GM19372 (cell line): ENCODE measurements at regions not wholly inside any gene's neighbourhood (a gene's known extent, or its start where the extent isn't known, plus 50 kb on each side); places are given as distances from the start of the nearest gene placed in this dataset.

Source experiments
- ATAC-seq: cut with Tn5 transposase; IDR thresholded peaks from one replicate; pipeline ENCODE4 v1.9.1; 2021; ENCODE audit warnings: mild to moderate bottlenecking, low read depth, moderate library complexity; ENCODE audit not compliant: unreplicated experiment

DNA sequence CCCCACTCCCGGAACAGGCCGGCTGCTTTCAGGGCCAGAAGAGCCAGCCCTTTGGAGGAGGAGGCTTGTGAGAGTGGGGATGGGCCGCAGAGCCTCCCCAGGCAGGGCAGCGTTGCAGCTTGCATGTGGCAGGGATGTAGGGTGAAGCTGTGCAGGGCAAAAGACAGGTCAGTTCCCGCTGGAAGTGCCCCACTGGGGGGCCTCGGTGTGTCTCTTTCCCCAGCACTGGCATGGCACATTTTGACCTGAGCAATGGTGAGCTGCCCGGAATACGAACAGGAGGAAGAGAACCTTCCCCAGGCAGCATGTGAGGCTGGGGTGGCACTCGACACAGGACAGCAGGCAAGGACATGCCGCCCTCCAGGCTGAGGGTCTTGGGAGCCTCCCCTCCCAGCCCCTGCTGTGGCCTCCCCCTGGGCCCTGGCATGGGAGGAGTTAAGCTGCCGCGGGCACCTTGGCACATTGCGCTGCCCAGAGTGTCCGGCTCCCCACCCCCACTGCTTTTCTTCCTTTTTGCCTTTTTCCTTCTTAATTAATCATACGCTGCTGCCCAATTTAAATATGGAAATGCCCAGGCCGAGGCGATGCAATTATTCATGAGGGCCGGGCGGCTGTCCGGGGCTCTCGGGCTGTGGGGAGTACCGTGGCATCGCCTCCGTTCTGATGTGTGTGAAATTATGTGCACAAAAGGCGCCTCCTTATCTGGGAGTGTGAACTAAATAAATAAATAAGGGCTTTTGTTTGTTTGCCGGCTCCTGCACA lies 76.0 kb upstream of the WNT7B start:
- ATAC-seq, result no peak

DNA sequence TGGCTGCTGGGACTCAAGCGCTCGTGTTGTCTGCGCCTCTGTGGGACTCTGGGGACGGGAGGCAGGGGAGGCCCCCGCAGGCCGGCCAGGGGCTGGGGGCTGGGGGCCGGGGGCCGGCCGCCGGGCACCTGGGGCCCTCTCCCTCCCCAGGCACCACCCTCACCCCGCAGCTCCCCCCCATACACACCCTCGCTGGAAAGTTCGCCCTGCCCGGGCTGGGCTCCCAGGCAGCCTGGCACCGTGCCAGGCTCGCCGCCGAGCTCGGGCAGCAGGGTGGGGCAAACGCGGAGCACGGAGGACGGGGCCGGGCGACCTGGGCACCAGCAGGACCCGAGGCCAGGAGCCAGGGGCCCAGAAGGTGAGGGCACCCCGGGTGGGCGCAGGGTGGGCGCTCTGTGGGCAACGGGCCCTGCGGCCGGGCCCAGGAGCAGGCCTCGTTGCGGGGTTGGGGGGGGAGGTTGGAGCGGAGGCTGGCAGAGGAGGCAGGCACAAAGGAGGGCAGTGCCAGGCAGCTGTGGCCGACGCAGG lies 76.7 kb upstream of the WNT7B start:
- no peak for ATAC-seq

DNA sequence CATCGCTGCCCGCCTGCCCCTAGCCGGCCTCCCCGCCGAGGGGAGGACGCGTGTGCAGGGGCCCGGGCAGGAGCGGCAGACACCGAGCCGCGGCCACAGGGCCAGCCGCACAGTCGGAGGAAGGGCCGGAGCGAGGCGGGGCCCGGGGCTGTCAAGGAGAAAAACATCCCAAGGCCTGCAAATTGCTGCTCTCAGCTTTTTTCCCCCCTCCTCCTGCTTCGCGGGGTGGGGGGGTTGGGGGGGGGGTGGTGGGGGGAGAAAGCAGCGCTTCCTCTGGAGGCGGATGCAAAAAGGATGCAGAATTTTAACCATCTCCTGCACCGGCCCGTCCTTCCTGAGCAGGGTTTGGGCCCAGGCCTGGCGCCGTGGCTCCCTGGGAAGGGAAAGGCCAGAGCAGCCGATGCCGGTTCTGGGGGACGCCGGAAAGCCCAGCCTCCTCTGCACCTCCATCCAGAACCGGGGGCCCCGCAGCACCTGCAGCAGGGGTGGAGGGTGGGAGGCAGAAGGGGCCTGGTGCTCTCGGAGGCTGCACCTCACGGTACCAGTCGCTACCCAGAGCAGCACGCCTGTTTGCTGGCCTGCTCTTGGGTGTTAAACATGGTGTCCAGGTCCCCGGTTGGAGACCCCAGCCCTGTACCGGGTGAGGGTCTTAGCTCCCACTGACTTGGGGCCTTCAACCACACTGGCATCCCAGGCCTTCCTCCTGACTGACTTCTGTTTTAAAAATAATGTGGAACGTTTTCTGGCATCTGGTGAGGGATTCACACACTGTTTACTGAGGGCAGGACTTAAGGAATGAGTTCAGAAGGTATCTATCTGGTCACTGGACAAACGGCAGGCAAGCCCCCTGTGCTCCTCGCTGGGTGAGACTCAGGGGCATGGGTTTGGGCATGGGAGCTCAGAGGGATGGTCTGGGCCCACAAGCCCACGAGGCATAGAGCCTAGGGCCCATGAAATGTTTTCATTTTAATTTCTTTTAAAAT lies 77.4 kb upstream of the WNT7B start:
- ATAC-seq, result no peak

DNA sequence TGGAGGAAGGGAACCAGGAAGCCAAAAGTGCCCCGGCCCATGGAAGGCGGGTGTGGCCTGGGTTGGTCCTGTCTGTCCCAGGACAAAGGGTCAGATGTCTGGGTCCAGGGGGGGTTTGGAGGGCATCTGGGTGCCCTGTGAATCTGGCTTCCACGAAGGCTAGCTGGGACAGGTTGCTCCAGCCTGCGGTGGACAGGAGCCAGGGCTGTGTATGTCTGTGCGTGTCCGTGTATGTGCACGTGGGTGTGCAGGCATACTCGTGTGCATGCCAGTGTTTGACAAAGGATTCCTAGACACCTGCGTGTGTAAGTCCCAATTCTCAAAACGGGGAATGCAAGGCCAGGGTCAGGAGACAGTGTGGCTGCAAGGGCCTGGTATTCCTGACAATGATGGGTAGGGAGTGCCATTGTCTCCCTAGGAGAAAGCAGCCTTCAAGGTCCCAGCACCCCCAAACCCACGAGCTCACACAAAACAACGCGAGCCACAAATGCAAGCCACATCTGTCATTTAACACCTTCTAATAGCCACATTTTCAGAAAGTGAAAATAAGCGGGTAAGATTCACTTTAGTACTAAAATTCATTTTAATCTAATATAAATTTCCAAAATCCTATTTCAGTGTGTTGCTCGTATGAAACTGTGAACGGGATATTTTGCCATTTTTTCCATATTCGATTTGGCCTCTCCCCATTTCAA lies 78.4 kb upstream of the WNT7B start:
- ATAC-seq, result no peak

DNA sequence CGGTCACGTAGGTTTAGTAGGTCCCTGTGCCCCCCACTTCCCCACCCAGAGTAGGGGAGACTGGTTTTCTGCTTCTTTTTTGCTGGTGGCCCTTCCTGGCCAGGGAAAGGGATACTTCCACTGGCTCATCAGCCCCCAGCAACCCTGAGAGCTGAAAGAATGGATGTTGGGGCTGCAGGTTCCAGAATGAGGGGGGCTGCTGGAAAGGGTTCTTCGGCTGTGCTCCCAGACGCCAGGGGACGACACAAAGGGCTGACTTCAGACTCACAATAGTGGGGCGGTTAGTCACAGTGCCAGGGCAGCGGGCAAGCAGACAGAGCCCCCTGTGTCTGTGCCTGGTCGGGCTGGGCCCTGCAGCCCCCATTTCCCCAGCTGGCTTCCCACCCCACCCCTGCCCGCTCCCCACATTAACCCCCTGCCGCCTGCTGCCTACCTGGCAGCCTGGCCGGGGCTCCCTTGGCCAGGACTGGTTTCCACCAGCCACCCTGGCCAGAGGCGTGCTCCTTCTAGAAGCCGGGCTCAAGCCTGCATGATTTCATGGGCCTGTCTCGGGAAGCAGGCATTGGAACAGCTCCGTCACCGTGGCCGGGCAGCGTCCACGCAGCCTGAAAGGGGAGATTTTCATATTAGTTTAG lies 79.1 kb upstream of the WNT7B start:
- ATAC-seq, result no peak

DNA sequence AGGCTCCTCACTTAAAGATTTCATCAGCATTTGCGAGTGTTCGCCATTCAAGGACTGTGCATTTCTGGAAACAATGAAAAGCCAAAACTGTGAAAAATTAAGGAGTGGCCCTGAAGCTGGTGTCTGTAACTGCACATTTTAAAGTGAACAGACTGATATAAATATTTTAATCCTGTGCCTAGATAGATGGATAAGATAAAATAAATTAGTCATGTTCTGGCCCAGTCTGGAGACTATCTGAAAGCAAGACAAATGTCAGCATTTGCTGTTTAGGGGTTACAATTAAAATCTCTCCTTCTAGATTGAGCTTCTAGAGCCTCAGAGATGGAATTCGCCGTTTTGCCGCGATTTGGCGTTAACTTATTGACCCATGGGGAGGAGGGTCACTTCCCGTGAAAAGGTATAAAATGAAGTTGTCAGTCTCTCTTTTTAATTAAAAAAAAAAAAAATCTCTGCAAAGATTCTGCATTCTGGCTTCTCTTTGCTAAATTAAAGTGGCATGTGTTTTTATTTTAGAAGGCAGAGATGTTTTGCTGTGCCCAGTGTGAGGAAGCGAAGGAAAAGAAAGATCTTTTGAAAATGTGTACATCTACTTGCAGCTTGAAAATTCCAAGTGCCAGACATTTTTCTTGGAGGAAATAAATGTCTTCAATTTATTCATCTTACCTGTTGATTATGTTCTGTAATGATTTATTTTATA lies 79.7 kb upstream of the WNT7B start:
- no peak for ATAC-seq

DNA sequence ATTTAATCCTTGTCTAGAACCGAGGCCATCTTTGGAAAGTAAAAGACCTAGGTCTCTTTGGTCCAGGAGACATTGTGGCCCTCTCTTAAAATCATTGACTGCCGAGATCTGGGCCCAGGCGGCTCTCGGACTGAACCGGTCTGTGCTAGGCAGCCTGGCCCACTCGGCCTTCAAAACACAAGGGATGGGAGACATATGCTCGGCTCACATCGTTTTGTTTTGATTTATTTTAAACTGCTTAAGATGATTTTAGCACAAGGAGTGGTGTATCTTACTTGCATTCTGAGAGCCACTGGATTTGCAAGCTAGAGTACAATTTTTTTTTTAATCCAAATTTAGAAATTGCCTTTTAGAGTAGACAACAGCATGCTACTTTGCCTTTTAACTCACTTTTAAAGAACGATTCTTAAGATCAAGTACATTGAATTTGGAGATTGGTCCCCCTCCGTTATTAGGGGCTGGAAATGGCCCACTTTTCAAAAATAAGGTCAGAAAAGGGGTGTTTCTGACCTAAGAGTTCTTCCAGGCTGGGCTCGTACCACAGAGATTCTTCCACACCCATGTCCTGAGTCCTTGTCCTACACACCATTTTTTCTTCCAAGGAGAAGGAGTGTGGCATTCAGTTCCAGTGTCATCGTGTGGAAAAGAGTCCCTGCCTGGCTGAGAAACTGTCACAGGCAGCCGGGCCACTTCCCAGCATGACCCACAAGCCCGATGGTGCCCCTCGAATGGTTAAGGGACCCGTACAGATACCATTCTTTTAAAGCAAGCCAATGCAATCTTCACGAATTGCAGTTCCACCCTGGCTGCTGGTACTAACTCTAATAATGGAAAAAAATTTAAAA lies 80.5 kb upstream of the WNT7B start:
- ATAC-seq, result no peak

DNA sequence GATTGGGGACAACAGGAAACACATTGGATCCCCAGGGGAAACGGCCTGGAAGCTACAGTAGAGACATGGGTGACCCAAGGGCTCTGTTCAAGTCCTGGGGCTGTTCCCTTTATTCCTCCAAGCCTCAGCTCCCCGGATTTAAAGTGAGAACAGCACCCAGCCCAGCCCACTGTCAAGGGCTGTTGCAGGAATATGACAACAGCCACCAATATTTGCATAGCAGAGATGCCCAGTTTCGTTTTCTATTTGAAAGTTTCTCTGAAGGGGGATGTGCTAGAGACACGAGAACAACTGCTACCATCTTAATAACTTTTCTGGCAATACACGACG lies 81.1 kb upstream of the WNT7B start:
- no peak for ATAC-seq

DNA sequence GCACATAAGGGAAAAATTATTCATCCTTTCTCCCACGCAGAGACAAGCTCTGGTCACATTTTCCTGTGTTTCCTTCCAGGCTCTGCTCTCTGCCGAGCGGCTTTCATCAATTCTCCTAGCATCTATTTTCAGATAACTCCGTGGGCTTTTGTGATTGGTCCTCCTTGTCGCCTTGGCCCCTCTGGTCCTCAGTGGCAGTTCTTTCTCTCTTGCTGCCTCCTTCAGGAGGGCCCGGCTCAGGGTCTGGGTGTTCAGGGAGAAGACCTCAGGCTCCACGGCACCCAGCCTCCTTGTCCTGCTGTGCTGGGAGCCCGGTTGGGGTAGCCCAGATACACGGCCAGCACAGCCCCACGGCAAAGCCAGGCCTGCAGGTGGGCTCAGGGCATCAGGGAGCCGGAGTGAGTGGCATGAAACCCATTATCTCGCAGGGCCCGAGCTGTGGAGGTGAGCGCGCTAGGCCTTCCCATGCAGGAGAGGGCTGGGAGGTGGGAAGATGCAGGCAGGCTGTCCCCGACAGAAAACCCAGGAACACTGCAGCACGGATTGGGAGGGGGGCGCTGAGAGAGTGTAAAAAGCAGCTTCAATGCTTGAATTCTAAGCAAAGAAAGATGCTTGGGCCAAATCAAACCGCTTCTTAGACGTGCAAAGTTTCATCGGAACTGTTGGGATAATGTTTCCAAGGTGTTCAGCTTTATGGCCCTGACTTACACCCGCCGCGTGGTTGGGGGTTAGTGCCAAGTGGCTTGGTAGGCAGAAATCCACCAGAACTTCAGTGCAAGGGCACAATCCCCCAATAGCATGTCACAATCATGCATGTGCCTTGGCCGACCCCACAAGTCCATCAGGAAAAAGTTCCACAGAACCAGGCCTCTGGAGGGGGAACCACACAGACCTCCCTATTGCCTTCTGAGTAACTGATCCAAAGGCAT lies 81.9 kb upstream of the WNT7B start:
- ATAC-seq, result no peak

DNA sequence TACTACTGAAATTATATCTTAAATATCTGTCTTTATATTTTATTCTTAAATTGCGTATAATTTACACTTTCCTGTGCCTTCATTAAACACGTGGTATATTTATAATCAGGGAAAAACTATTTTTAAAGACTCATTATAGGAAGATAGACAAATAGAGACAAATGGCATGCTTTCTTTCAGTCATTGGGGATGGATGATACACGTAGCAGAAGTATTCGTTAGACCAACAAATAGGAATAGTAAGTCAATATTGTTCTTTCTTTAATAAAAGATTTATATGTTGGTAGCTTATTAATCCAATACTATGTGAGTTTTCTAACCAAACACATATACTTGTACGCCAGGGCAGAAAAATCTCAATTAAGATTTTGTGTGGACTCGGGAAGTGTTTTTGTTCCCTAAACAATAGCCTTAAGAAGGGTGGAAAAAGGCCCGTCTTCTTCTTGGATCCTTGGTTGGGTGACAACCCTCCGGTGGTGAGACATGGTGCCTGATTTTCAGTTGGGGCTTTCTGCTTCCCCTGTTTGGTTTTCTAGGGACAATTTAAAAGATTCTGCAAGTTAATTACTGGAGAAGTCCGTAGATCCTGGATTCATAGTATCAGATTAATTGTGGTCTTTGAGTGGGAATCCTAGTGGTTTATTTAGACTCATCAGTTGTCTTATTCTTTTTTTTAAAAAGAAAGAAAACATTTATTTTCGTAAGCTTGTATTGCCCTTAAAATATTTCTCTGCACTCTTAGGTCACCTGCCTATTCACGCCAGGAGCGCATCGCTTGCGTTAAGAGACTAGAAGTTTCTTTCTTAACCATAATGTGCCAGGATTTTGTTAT lies 83.5 kb upstream of the WNT7B start:
- no peak for ATAC-seq

DNA sequence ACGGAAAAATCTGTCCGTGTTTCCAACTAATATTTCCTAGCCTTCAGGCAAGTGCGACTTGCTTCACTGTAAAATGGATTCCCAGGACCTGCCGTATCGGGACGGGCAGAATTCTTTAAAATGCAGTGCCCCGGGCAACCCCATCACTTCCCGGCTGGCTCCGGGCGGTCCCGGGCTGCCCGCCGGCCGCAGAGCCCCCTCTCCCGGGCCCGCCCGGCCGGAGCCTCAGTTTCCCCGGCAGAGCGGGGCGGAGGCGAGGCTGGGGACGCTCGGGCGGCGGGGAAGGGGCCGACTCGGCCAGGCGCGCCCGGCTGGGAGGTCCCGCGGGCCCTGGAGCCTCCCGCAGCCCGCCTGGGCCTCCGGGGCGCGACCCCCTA lies 84.2 kb upstream of the WNT7B start:
- ATAC-seq, result no peak

DNA sequence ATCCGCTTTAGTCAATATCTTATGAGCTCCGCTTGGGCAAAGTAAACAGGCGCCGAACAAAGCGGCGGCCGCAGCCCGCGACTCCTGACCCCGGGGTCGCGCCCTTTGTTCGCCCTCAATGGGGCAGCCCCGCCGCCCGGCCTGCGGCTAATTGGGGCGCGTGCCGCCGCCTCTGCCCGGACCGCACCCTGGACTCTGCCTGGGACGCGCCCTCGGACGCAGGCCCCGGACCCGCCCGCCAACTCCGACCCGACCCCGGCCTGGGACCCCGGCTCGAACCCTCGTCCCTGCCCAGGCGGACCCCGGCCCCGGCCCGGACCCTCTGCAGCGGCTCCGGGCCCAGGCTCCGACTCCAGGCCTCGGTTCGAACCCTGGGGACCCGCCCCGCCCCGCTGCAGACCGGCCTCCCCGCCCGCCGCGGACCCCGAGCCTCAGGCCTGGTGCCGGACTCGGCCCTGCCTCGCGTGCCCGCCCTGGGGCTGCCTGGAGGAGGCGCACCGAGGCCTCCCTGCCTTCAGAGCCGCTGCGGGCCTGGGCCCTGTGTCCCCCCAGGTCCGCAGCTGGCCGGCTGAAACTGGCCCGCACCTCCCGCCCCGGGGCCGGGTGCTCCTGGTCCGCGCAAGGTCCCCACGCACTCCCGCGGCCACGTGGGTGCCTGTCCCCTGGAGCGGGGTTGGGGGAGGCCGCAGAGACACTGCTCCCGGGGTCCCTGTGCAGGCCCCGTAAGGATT lies 84.7 kb upstream of the WNT7B start:
- no peak for ATAC-seq

DNA sequence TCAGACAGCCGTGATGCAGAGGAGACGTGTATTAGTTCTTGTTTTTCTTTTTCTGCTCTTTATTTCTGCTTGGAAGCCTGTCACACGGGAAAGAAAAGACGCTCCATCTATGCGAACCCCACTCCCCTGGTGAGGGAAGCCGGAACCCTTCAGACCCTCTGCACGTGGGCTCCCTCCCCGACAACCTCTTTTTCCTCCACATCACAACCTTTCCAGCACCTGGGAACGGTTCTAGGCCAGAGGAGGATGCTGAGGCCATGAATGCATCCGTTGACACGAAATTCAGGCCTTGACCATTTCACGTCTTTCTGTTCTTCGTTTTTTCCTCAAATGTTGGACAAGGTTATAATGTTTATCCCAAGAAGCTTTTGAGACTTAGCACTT lies 85.3 kb upstream of the WNT7B start:
- no peak for ATAC-seq

DNA sequence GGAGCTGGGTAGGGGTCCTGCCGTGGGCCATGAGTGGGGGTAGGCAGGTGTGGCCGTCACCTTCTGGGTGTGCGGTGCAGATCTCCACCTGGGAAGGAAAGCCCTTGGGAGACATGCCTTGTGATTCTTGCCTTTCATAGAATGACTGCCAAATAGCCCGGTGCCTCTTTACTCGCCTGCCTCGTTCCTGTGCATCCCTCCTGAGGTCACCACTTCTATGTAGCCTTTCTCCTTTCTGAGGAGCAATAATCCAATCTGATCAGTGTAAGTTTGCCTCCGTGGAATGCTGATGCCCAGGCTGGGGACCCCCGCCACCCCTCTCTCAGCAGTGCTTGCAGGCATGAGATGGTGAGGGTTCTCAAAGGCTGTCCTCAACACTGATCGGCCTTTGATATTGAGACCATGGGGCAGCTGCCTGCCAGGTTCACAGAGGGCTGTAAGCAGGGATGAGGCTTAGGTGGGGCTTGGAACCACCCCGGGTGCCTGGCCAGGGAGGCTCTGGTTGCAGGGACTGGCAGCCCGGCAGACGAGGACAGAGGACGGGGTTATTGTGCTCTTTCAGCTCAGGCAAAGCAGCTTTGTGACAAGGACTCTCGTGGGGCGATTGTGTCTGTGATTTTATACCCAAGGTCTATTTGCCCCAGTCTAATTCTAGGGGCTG lies 86.1 kb upstream of the WNT7B start:
- no peak for ATAC-seq

DNA sequence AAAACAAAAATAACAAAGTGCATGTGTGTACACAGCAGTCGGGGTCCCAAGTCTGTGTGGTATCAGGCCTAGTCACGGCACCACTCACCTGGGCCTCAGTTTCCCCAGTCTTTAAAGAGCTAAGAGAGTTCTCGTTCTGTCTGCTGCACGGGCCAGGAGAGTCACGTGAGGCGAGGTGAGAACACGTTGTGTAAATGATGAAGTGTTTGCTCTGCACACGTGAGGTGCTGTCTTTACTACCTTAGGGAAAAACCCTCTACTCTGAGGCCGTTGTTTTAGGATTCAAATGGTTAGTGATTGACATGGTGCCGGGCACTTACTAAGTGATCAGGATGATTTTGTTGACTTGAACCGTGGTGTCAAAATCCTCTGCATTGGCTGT lies 86.5 kb upstream of the PPARA start:
- no peak for ATAC-seq
